Tibial nerve (tissue), 4 donors: ENCODE measurements at regions not wholly inside any gene's neighbourhood (a gene's known extent, or its start where the extent isn't known, plus 50 kb on each side); places are given as distances from the start of the nearest gene placed in this dataset.

ENCODE experiments used
- CTCF ChIP-seq, 5 experiments: fragments of 200-600 bp in 3 of 5; fragments of 450-650 bp in 2 of 5; sonication (generic) in 3 of 5; IDR thresholded peaks; one replicate each; pipeline ENCODE4 v1.5.1; 2016 to 2019; ENCODE audit warnings: antibody characterized with exemption in 5 of 5, mild to moderate bottlenecking in 3 of 5, moderate library complexity in 2 of 5
- EP300 ChIP-seq, 2 donors: sonication (generic); formaldehyde crosslinking; IDR thresholded peaks; one replicate each; pipeline ENCODE4 v1.6.1; 2017; ENCODE audit warnings: antibody characterized with exemption in 2 of 2, mild to moderate bottlenecking in 1 of 2
- POLR2A ChIP-seq, 2 donors: fragments of 450-650 bp; IDR thresholded peaks; one replicate each; pipeline ENCODE4 v1.6.1; 2017; ENCODE audit warnings: antibody characterized with exemption in 2 of 2, mild to moderate bottlenecking in 2 of 2, moderate library complexity in 2 of 2

GRCh38 chr6:56374841-56375369 is 127.5 kb upstream of the COL21A1 start:
- TF ChIP-seq CTCF (IDR thresholded peaks at IDR 0.05), result no peak
- TF ChIP-seq POLR2A (IDR thresholded peaks at IDR 0.05), result no peak
- peak in 1 of 2 donors; percentile 40 for TF ChIP-seq EP300 (IDR thresholded peaks at IDR 0.05)
